Stimulated activated CD4-positive, alpha-beta T cell treated with anti-CD3 and anti-CD28 coated beads, TNF-alpha, amount 100 ng/mL, for 48 hours (primary cell): ENCODE measurements at regions not wholly inside any gene's neighbourhood (a gene's known extent, or its start where the extent isn't known, plus 50 kb on each side); places are given as distances from the start of the nearest gene placed in this dataset.

Experiments used
- DNase-seq, 3 donors: peaks; one replicate each; pipeline ENCODE4 v3.0.0-alpha.2; 2020; ENCODE audit warnings: low read depth in 3 of 3

DNA sequence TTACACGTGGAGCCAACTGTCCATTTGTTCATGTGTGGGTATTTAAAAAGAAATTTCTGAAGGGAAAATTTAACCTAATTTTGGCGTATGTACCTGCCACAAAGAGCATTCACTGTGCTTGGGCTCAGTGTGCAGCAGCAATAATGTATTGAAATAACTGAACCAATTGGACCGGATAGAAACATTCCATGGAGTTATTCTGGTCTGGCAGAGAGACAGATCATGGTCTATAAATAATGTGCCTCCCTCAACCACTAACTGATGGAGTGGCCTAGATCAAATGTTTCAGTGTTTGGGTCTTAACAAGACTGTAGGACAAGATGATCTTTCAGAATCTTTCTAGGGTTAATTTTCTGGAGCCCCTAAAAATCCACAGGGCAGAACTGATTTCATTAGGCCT, 469.7 kb downstream of the PRELID2 start:
- DNase-seq: no peak

DNA sequence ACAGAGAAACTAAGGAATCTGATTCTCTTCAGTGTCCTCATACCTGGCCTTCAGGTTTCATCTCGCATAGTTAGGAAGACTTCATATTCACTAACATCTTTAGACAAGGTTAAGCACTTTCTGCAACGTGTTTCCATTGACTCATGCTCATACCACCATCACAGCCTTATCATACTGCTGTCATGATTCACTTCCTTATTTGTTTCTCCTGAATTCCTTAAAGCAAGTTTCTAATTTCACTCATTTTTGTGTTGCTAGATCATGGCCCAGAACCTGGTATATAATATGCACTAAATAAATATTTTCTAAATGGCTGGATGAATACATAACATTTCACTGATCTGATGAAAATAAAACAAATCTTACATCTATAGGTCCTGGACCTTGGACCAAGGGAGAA, 472.9 kb downstream of the PRELID2 start:
- no peak for DNase-seq

DNA sequence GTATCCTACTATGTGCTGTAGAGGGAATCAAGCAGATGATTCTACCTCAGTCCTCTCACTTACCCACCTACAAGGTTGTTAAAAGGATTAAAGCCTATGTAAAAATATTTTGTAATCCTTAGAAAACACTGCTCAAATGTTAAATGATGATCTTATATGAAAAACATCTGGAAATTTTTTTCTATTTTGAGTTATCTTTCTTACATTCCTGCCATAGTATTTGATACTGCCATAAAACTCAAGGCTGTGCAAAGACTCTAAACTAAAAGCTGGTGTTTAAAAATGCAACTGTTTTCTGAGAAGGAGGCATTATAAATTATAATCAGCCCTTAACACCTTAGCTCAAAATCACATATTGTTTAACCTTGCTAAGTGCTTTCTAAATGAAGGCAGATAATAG, 474.2 kb downstream of the PRELID2 start:
- DNase-seq: no peak

DNA sequence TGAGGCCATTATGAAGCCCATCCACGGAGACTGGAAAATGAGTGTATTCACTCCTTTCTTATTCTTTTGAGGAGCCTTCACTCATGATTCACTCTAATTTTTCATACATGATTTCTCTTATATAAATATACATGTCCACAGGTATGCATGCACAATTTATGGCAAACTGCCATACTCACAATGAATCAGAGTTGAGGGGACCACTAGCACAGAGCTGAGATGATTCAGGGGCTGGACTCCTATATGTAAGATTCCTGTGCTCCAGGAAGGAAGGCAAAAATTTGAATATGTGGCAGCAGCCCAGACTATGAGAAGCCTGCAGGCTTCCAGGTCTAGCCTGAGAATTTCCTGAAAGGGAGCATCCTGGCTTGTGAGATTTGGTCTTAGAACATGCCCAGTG, 484.6 kb downstream of the PRELID2 start:
- DNase-seq: no peak

DNA sequence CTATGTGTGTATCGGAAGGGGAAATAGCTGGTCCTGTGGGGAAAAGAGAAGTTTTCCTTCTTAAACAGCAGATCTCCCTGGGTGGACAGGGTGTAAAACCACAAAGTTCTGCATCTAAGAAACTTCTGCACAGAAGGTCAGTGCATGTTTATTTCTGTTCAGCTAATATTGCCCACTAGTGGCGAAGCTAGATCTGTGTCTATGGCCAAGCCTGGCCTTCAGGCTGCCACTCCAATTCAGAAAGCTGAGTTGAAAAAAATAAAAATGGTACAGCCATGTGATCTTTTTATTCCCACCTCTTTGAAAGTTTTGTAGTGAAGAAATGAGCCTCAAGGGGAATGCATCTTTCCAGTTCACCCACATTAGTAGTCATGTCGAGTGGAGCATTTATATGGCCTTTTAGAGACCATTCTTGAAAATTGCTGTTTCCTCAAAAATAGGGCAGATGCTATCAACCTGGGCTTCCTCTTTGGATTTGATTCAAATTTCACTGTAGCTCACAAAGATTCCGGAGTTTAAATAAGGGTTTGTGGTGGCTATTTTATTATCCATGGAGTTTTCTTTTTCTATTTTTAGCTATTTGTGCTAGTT, 488.0 kb downstream of the PRELID2 start:
- no peak for DNase-seq

DNA sequence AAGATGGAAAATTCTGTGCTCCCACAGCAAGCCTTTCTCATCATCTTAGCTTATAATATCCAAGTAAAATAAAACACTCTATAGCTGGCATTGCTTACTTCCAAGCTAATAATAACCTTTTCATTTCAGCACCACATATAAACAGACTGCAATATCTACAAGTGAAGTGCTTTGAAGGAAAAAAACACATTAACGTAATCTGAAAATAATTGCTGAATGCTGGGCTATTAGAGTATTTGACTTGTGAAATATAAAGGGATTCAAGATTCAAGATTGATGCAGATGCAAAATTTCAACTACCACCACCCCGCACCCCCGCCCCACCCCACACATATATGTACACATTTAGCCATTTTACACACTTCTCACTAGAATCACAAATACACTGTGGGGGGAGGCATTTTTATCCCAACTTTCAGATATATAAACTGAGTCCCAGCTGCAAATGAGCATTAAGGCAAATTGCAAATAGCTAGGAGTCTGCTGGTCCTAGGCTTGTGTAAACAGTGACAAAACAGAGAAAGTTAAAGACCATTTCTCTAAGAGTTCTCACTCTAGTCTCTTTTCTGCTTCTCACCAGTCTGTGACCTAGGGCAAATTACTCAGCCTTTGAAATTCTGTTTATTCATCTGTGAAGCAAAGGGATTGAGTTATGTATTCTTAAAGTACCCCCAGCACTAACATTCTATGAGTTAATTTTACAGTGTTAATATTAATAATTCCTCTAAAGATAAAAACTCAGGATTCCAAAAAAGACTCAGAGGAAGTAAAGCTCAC, 489.4 kb downstream of the PRELID2 start:
- DNase-seq: no peak

DNA sequence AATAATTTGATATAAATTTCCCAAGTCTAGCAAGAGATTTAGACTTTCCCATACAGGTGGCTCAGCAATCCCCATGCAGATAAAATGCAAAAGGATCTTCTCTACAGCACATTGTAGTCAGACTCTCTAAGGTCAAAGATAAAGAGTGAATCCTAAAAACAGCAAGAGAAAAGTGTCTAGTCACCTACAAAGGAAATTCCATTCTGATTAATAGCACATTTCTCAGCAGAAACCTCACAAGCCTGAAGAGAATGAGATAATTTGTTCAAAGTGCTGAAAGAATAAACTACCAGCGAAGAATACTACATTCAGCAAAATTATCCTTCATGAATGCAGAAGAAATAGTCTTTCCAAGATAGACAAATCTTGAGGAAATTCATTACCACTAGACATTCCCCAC, 493.3 kb downstream of the PRELID2 start:
- DNase-seq: no peak

DNA sequence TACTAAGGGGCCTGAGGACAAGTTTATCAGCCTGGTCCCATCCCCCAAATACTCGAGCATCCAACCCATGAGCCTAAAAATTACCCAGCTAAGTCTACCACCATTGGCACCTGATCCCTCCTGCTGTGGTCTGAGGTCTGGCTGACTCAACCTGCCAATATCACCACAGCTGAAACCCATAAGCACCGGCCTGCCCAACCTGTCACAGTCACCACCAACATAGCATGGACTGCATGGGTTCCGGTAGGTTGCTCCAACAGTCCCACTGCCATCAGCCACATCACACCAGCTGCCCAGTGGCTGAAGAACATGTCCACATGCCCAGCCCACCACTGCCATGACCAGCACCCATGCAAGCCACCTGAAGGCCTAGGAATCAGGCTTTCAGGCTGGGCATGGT, 495.0 kb downstream of the PRELID2 start:
- no peak for DNase-seq

DNA sequence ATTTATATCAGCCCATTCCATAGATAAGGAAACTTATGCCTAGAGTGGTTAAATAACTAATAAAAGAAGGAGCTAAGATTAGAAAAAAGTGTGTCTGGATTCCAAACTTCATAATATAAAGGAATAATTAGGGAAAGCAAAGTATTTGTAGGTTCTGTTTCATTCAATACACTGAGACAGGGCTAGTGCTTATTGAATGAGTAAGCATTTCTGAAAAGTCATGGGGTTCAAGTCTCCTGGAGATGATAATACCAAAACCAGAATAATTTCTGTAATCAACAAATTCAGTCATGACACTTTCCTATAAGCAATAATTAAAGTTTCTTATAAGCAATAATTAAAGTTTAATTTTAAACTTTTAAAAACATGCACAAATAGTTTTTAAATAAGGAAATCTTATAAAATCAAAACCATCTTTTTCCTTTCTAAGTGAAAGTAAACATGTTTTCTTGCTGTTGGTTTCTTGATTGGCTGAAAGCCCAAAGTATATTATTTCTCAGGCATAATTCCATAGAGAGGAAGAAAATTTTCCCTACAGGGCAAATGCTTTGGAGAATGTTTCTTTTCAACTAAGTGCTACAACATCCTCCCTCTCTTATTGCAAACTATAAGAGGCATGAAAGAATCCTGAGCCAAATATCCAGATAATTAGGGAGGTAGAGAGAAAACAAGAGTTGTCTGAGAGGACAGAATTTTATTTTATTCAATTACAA, 510.2 kb downstream of the PRELID2 start:
- no peak for DNase-seq

DNA sequence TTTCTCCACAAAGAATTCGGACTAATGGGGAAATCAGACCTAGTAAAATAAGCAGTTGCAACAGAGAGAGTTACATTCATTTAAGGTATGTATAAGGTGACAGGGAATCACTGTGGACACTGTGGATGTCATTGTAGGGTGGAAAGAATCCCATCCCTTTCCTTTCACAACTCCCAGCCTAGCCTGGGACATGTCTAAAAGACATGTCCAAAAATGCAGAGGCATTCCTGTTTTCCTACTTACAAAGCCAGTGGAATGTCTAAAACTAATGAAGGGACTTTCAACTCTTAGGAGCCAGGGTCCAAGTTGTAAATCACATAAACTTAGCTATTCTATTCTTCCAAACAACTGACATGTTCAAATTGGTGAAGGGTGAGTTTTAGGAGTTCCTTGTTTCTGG, 511.0 kb downstream of the PRELID2 start:
- DNase-seq: no peak

DNA sequence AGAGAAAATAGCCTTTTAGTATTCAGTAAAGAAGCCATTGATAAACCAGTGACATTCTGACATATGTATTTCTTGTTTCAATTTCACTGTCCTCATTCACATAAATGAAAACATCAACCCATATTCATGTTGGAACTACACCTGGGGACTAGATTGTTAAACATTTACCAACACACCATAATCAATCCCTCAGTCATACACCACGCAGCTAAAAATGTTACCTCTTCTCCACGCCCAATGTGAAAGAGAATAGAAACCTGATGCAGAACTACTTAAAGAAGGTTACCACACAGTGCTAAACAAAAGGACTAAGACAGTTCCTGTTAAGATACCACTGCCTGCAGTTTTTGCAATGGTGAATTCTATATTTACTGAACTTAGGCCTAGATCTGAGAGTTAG, 518.9 kb downstream of the PRELID2 start:
- no peak for DNase-seq

DNA sequence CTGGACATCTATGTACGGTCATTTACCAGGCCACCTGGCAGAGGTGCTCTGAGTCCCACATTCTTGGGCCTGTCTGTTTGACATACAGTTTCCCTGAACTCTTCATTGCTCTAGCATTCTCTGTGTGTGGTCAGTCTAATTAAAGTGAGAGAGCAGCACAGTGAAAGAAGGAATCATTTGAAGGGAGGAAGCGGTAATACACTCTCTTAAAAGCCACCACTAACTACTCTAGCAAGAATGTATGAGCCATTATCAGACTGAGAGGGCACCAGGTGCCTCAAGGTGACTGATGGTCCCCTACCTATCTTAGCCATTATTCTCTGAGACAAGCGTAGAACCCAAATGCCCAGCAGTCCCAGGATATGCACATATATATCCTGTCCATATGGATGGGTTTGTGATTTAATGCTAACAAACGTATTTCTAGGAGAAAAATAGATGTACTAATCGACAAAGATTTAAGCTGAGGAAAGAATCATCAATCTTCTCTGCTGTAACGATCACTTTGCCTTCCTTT, 527.2 kb downstream of the PRELID2 start:
- no peak for DNase-seq

DNA sequence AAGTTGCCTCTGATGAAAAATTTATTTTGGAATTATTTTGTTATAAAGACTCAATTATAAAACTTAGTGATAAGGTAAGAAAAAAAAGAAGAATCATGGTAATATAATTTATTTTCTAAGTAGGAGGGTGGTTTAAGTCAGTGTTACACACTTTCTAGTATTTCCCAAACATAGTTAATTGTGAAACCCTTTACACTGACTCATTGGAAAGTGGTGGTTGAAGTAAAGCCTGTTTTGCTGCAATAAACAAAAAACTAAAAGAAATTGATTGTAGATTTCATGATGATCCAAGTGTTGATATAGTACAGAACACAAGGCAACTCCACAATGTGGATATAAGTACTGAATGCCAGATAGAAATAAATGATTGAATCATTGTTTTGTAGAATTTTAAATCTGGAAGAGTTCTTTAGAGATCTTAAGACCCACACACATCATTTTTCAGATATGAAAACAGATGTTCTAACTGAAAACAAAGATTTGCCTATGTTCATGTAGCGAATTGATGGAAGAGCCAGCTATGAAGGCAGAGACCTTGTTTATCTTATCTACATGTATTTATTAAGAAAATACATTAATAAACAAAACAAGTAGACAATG, 539.8 kb downstream of the PRELID2 start:
- DNase-seq: no peak

DNA sequence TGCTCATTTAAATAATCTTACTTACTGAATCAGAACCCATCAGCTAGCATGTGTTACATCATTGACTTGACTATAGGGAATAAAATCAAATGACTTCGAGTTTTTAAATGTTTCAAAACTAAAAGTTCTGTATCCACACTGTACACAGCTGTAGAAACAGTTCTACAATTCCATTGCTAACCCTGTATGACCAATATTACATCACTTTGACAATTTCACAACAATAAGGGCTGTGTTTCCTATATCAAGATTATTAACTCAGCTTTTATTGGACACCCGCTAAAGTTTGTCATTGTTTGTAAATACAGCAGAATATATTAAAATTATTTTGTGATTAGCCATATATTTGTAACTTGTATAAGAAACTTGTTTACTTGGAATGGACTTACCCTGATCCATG, 540.8 kb downstream of the PRELID2 start:
- no peak for DNase-seq

DNA sequence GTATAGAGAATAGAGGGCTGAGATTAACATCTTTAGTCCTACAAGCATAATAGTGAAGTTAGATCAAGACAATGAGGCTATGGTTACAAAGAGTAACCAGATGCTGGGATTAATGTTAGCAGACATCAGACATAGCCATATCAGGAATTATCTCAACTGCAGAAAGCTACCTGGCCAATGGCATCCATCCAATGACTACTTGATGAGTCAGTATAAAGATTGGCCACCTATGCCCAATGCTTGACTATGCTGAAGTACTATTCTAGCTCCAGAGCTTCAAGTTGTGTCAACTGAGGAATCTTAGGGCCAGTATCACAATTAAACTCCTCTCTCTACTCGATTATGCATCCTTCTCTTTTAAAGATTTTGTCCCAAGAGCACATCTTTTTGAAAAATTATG, 541.4 kb downstream of the PRELID2 start:
- no peak for DNase-seq

DNA sequence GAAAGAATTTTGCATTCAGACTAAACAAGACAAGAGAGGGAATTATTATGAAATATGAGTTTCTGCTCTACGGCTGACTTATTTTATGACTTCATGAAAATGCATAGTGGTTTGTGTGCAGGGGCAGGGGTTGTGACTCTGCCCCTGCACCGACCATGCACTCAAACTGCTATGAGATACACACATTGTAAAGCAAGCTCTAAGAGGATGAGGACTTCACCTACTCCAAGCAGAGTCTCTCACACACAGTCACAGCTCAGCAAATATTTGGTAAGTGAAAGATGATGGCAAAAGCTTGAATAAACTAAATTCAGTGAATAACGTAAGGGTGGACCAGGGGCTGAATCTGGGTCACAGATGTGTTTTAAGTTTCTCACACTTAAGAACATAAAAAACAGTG, 542.9 kb downstream of the PRELID2 start:
- no peak for DNase-seq

DNA sequence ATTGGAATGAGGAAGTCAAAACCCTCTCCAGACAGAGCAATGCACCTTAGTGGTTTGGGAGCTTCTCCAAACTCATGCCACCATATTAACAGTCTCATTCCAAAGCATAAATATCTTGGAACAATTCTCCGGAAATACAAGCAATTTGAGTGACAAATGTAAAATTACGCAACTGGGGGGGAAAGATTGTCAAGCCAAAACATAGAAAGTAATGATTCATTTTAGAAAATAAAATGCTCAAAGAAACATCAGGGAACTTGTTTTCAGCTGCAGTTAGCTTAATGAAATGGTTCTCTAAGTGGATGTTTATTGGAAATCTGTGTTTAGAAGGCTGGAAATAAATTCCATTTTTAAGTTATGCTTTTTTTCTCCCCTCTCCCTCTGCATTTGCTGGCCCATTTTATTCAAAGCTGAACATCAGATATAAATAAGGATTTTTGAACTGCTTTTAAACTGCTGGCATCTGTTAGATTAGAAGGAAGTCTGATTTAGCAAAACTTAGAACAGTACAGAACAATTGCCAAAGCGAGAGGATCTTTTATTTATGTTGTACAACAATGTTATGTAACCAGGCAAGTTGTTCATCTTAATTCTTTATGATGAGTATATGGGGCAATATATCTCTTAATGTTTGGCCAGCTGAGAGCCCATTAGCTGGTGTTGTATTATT, 551.9 kb downstream of the PRELID2 start:
- DNase-seq: no peak

DNA sequence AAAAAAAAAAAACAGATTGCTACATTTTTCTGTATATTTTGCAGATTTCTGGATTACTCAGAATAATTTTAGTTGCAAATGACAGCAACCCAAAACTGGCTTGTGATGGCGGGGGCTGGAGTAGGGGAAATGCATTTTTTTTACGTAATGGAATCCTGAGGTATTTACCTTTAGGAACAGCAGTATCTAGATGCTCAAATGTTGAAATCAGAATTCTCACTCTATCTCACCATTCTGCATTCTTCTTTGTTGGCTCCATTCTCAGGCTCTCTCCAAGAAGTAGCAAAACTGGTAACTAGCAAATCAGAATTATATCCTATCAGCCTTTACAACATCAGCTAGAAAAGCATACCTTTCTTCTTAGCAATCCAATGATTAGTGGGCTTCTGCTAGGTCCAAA, 554.3 kb downstream of the PRELID2 start:
- DNase-seq: no peak

DNA sequence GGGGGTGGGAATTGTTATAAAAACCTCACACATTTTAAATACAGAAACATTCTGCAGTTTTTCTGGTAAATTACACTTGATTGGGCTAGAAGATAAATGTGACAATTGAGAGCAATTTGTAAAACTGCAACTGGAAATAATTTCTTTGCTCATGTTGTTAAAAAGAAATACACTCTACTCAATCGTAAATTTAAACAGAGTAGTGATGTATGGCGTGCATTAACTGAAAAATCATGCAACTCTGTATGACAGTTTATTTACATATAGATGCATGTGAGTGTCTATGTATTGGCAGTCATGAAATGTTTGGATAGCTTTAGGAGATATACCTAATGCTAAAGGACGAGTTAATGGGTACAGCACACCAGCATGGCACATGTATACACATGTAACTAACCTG, 554.9 kb downstream of the PRELID2 start:
- DNase-seq: no peak

DNA sequence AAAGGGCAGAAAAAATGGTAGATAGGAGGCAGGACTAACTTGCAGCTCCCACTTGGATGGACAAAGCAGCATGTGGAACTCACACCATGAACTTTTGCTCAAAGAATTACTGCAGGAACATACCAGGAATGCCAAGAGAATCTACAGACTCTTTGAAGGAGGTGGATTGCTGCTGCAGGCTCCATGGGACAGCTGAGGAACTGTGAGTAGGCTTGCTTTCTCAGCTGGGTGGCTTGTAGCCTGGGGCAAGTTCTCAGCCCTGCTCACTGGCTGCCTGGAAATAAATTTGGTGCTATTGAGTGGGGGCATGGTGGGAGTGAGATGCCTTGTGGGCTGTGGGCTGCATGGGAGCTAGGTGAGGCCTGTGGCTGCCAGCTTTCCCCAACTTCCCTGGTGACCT, 574.5 kb downstream of the PRELID2 start:
- DNase-seq: no peak

DNA sequence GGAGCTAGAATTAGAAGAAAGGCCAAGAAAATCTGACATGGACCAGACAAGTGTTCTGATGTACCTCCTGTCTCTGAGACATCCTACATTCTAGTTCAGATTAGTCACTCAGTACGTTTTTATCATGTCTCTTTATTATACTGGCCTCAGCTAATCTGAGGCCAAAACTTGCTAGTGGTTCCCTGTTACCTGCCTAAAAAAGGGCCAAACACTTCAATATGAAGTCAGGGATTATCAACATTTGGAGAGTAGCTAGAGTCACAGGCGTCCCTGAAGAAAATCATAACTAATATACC, 587.4 kb downstream of the PRELID2 start:
- no peak for DNase-seq
